ENCODE measurements at regions not wholly inside any gene's neighbourhood (a gene's known extent, or its start where the extent isn't known, plus 50 kb on each side); places are given as distances from the start of the nearest gene placed in this dataset.

DNA sequence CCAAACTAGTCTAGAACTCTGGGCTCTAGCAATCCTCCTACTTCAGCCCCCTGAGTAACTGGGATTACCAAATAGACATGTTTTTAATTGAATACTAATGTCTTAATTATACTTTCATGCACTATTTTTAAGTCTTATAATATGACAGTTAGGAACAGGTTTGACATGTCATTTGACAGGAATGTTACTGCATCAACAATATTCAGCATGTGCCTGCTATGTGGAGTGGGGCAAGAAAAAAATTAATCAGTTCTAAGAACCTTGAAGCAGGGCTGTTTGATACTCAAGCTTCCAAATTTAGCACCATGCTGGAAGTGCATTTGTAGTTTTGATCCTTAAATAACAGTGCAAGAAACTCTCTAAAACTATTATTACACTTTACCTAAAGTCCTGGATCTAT is 265.3 kb downstream of the MZT1 start:
- no peak overlapping the region for H3K4me3 ChIP-seq (ENCODE audit: low read length in 2 of 2)
- H3K27ac ChIP-seq (ENCODE audit: low read depth in 1 of 2, low read length in 2 of 2), result no peak overlapping the region
- no peaks in the 10 kb centered on the region for H3K9me3 ChIP-seq (ENCODE audit: control insufficient read depth, low read length)
- no peak for ATAC-seq (ENCODE audit: low FRiP score)
- peaks cover 0 to 2% of the 10 kb centered on the region in 2 donors for H3K4me1 ChIP-seq (ENCODE audit: control insufficient read depth in 1 of 2, insufficient read depth in 2 of 2, low read length in 2 of 2)
- H3K27me3 ChIP-seq (ENCODE audit: control insufficient read depth in 1 of 2, insufficient read depth in 2 of 2, low read length in 1 of 2), result no peaks in the 10 kb centered on the region
- intact Hi-C loops (cut with DNase I), result no loop called here
- no peaks in the 10 kb centered on the region for H3K36me3 ChIP-seq (ENCODE audit: control insufficient read depth in 1 of 2, insufficient read depth in 2 of 2, low read length in 1 of 2)
- no peak for DNase-seq

DNA sequence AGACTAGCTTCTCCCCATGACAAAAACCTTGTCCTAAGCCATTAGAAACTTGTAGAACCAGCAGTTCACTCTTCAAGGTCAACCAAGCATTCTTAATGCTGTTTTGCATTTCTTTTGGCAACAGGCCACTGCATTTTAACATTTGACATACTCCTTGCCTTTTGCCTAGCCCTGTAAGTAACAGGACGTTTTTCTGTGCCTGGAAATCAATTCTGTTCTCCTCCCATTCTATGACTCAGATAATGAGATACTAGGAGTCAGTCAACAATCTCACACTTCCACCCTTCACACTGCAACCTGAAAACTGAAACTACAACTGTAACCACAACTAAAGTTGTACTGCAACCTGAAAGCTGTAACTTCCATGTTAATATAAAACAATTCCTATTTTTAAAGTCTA is 268.7 kb downstream of the MZT1 start:
- no peaks in the 10 kb centered on the region for H3K36me3 ChIP-seq (ENCODE audit: control insufficient read depth in 1 of 2, insufficient read depth in 2 of 2, low read length in 1 of 2)
- no peaks in the 10 kb centered on the region for H3K4me1 ChIP-seq (ENCODE audit: control insufficient read depth in 1 of 2, insufficient read depth in 2 of 2, low read length in 2 of 2)
- H3K4me3 ChIP-seq (ENCODE audit: low read length in 2 of 2), result no peak overlapping the region
- ATAC-seq (ENCODE audit: low FRiP score) (no peak), DNase-seq (no peak)
- 3 to 4% methylated on average over 1 of the region's 1 CpG for WGBS, 2 donors
- H3K27me3 ChIP-seq (ENCODE audit: control insufficient read depth in 1 of 2, insufficient read depth in 2 of 2, low read length in 1 of 2), result no peaks in the 10 kb centered on the region
- H3K27ac ChIP-seq (ENCODE audit: low read depth in 1 of 2, low read length in 2 of 2), result no peak overlapping the region
- intact Hi-C loops (cut with DNase I), result no loop called here
- no peaks in the 10 kb centered on the region for H3K9me3 ChIP-seq (ENCODE audit: control insufficient read depth, low read length)

DNA sequence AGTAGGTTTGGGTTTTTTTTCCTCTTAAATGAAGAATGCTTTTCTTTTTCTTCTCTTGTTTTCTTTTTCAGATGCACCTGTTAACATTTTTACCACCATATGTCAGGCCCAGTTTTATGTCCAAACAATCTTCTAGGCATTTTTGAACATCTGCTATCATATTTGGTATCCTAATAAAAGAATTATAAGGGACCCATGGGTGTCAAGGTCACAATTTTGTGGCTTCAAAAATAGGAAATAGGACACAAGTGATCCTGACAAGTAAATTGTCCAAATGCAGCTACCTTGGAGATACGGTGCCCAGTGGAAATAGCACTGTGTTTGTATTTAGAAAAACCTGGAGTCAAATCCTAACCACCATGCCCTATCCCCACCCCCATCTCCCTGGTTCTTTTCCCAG is 270.3 kb downstream of the MZT1 start:
- ATAC-seq (ENCODE audit: low FRiP score) (no peak), DNase-seq (no peak)
- no peaks in the 10 kb centered on the region for H3K4me1 ChIP-seq (ENCODE audit: control insufficient read depth in 1 of 2, insufficient read depth in 2 of 2, low read length in 2 of 2)
- intact Hi-C loops (cut with DNase I), result no loop called here
- no peaks in the 10 kb centered on the region for H3K27me3 ChIP-seq (ENCODE audit: control insufficient read depth in 1 of 2, insufficient read depth in 2 of 2, low read length in 1 of 2)
- no peak overlapping the region for H3K4me3 ChIP-seq (ENCODE audit: low read length in 2 of 2)
- no peaks in the 10 kb centered on the region for H3K36me3 ChIP-seq (ENCODE audit: control insufficient read depth in 1 of 2, insufficient read depth in 2 of 2, low read length in 1 of 2)
- no peak overlapping the region for H3K27ac ChIP-seq (ENCODE audit: low read depth in 1 of 2, low read length in 2 of 2)
- H3K9me3 ChIP-seq (ENCODE audit: control insufficient read depth, low read length), result no peaks in the 10 kb centered on the region
- 90 to 94% methylated on average over 1 of the region's 1 CpG for WGBS, 2 donors

DNA sequence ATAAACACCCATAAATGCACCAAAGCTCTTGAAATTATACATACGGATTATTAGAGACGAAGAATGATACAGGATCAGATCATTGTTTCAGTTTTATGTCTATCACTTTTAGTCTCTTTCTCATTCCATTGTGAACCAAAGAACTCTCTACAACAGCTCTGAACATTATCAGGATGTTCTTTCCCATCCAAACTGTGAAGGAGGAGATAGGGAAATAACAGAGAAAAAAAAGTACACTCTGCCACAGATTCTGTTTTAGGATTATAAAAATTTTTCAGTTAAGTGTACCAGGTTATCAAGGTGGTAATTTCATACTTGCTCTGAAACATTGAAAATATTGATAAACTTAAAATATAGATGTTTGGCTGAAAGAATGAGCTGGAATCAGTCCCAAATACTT is 270.9 kb downstream of the MZT1 start:
- Histone ChIP-seq H3K27me3 (ENCODE audit: control insufficient read depth in 1 of 2, insufficient read depth in 2 of 2, low read length in 1 of 2) (no peaks in the 10 kb centered on the region), H3K36me3 (ENCODE audit: control insufficient read depth in 1 of 2, insufficient read depth in 2 of 2, low read length in 1 of 2) (no peaks in the 10 kb centered on the region), H3K4me1 (ENCODE audit: control insufficient read depth in 1 of 2, insufficient read depth in 2 of 2, low read length in 2 of 2) (no peaks in the 10 kb centered on the region), H3K4me3 (ENCODE audit: low read length in 2 of 2) (no peak overlapping the region), H3K9me3 (ENCODE audit: control insufficient read depth, low read length) (no peaks in the 10 kb centered on the region), H3K27ac (ENCODE audit: low read depth in 1 of 2, low read length in 2 of 2) (no peak overlapping the region)
- ATAC-seq (ENCODE audit: low FRiP score) (no peak), DNase-seq (no peak)
- 67 to 73% methylated on average over 2 of the region's 2 CpGs for WGBS, 2 donors
- intact Hi-C loops (cut with DNase I), result no loop called here

DNA sequence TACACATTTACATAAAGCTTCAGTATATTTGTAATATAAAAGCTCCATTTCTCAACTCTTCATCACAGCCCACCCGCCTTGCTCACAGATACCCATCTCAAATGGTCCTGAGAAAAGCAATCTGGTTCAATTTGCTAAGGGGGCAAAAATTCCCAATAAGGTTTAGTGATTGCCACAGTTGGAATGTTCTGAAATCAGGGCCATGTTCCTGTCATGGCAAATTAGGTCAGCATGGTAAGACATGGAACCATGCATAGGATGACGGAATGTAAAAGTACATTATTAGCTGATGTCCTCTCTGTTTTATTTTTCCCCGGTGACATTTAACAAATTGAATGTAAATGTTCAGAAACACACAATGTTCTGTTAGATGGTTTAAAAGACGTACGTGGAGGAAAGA is 274.3 kb downstream of the MZT1 start:
- Histone ChIP-seq H3K36me3 (ENCODE audit: control insufficient read depth in 1 of 2, insufficient read depth in 2 of 2, low read length in 1 of 2) (no peaks in the 10 kb centered on the region), H3K27me3 (ENCODE audit: control insufficient read depth in 1 of 2, insufficient read depth in 2 of 2, low read length in 1 of 2) (no peaks in the 10 kb centered on the region), H3K4me3 (ENCODE audit: low read length in 2 of 2) (no peak overlapping the region), H3K27ac (ENCODE audit: low read depth in 1 of 2, low read length in 2 of 2) (no peak overlapping the region), H3K4me1 (ENCODE audit: control insufficient read depth in 1 of 2, insufficient read depth in 2 of 2, low read length in 2 of 2) (no peaks in the 10 kb centered on the region), H3K9me3 (ENCODE audit: control insufficient read depth, low read length) (no peaks in the 10 kb centered on the region)
- DNase-seq (no peak), ATAC-seq (ENCODE audit: low FRiP score) (no peak)
- 84 to 87% methylated on average over 5 of the region's 5 CpGs for WGBS, 2 donors
- intact Hi-C loops (cut with DNase I), result no loop called here

DNA sequence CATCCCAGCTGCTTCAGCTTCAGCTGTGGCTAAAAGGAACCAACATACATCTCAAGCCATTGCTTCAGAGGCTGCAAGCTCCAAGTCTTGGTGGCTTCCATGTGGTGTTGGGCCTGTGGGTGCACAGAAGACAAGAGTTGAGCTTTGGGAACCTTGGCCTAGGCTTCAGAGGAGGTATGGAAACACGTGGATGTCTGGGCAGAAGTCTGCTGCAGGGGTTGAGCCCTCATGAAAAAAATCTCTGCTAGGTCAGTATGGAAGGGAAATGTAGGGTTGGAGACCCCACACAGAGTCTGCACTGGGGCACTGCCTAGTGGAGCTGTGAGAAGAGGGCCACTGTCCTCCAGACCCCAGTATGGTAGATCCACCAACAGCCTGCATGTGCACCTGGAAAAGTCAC is 279.3 kb downstream of the MZT1 start:
- Histone ChIP-seq H3K27ac (ENCODE audit: low read depth in 1 of 2, low read length in 2 of 2) (no peak overlapping the region), H3K4me1 (ENCODE audit: control insufficient read depth in 1 of 2, insufficient read depth in 2 of 2, low read length in 2 of 2) (no peaks in the 10 kb centered on the region), H3K36me3 (ENCODE audit: control insufficient read depth in 1 of 2, insufficient read depth in 2 of 2, low read length in 1 of 2) (no peaks in the 10 kb centered on the region), H3K9me3 (ENCODE audit: control insufficient read depth, low read length) (peaks cover 1% of the 10 kb centered on the region), H3K27me3 (ENCODE audit: control insufficient read depth in 1 of 2, insufficient read depth in 2 of 2, low read length in 1 of 2) (no peaks in the 10 kb centered on the region), H3K4me3 (ENCODE audit: low read length in 2 of 2) (no peak overlapping the region)
- ATAC-seq (ENCODE audit: low FRiP score), result no peak
- WGBS, 2 donors, result 83 to 90% methylated on average over 1 of the region's 1 CpG
- intact Hi-C loops (cut with DNase I), result no loop called here
- no peak for DNase-seq

DNA sequence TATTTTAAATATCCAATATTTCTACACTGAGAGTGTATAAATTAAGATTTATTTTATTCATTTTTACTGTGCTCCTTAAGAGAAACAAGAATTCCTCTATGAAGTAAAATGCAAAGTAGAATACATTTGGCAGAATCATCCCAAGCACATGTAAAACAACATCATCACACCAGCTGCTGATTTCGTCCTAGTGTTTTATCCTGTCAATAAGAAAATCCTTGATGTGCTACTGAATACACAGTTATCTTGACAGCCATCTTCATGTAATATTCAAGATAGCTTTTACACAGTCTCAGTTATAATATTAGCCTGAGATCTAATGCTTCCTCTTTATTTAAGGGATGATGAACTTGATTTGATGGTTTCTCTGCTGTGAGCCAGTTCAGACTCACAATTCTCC is 282.4 kb downstream of the MZT1 start:
- DNase-seq (no peak), ATAC-seq (ENCODE audit: low FRiP score) (no peak)
- H3K36me3 ChIP-seq (ENCODE audit: control insufficient read depth in 1 of 2, insufficient read depth in 2 of 2, low read length in 1 of 2), result no peaks in the 10 kb centered on the region
- no peaks in the 10 kb centered on the region for H3K4me1 ChIP-seq (ENCODE audit: control insufficient read depth in 1 of 2, insufficient read depth in 2 of 2, low read length in 2 of 2)
- peaks cover 1% of the 10 kb centered on the region for H3K9me3 ChIP-seq (ENCODE audit: control insufficient read depth, low read length)
- H3K4me3 ChIP-seq (ENCODE audit: low read length in 2 of 2), result no peak overlapping the region
- no peaks in the 10 kb centered on the region for H3K27me3 ChIP-seq (ENCODE audit: control insufficient read depth in 1 of 2, insufficient read depth in 2 of 2, low read length in 1 of 2)
- intact Hi-C loops (cut with DNase I), result no loop called here
- WGBS, 2 donors, result 63 to 68% methylated on average over 1 of the region's 1 CpG
- no peak overlapping the region for H3K27ac ChIP-seq (ENCODE audit: low read depth in 1 of 2, low read length in 2 of 2)

DNA sequence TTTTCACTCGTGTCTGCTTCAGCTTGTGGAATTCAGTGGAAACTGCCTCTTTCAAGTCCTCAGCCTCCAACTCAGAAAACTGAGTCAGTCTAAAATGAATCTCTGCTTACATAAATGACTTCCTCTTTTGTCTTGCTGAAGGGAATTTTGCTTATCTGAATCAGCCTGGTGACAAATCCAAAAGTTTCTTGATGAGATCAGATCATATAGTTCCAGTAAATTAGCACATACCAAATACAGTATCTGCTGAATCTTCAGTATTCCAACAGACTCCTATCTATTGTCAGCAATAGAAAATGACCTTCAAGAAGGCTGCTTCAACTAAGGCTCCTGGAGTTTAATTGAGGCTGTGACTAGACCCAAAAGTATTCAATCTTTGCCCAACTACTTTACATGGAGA is 290.0 kb downstream of the MZT1 start:
- H3K27me3 ChIP-seq (ENCODE audit: control insufficient read depth in 1 of 2, insufficient read depth in 2 of 2, low read length in 1 of 2), result no peaks in the 10 kb centered on the region
- no peaks in the 10 kb centered on the region for H3K9me3 ChIP-seq (ENCODE audit: control insufficient read depth, low read length)
- DNase-seq (no peak), ATAC-seq (ENCODE audit: low FRiP score) (no peak)
- H3K36me3 ChIP-seq (ENCODE audit: control insufficient read depth in 1 of 2, insufficient read depth in 2 of 2, low read length in 1 of 2), result no peaks in the 10 kb centered on the region
- H3K4me1 ChIP-seq (ENCODE audit: control insufficient read depth in 1 of 2, insufficient read depth in 2 of 2, low read length in 2 of 2), result no peaks in the 10 kb centered on the region
- H3K4me3 ChIP-seq (ENCODE audit: low read length in 2 of 2), result no peak overlapping the region
- H3K27ac ChIP-seq (ENCODE audit: low read depth in 1 of 2, low read length in 2 of 2), result no peak overlapping the region
- intact Hi-C loops (cut with DNase I), result no loop called here
- 24 to 27% methylated on average over 1 of the region's 1 CpG for WGBS, 2 donors

DNA sequence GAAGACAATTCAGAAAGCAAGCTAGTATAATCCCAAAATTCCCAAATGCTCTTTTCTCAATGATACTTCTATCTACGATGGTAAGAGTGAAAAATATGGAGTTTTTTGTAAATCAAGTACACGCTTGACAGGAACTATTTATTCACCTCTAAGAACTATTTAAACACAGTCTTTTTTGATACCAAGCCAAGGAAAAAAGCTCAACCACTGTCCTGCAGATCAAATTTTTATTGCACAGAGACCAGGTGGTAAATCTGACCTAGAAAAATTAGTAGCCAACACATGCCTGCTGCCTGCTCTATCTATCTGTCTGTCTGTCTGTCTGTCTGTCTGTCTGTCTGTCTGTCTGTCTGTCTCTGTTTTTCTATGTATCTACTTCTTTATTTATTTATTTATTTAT is 292.2 kb downstream of the MZT1 start:
- Histone ChIP-seq H3K27me3 (ENCODE audit: control insufficient read depth in 1 of 2, insufficient read depth in 2 of 2, low read length in 1 of 2) (no peaks in the 10 kb centered on the region), H3K9me3 (ENCODE audit: control insufficient read depth, low read length) (no peaks in the 10 kb centered on the region), H3K4me3 (ENCODE audit: low read length in 2 of 2) (no peak overlapping the region), H3K27ac (ENCODE audit: low read depth in 1 of 2, low read length in 2 of 2) (no peak overlapping the region), H3K4me1 (ENCODE audit: control insufficient read depth in 1 of 2, insufficient read depth in 2 of 2, low read length in 2 of 2) (no peaks in the 10 kb centered on the region), H3K36me3 (ENCODE audit: control insufficient read depth in 1 of 2, insufficient read depth in 2 of 2, low read length in 1 of 2) (no peaks in the 10 kb centered on the region)
- intact Hi-C loops (cut with DNase I), result no loop called here
- 64 to 67% methylated on average over 2 of the region's 2 CpGs for WGBS, 2 donors
- ATAC-seq (ENCODE audit: low FRiP score), result no peak
- DNase-seq, result no peak

Measured in aorta (tissue), 5 donors.